ENCODE measurements at regions not wholly inside any gene's neighbourhood (a gene's known extent, or its start where the extent isn't known, plus 50 kb on each side); places are given as distances from the start of the nearest gene placed in this dataset.

DNA sequence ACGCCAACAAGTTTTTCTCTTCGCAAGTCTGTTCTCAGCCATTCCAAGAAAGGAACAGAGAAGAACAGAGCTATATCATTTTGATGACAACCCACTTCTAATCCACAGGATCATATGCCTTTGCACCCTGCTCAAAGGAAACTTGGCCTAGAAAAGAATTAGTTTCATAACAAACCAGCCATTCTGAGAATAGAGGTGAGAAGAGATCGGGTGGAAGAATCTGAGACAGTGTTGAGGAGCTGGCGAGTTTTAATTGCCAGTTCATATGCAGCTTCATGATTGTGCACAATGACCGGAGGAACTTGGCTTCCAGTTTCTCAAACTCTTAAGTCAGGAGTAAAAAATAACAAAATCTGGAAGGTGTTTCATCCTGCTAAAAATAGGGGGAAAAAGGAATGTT, 380.0 kb downstream of the NR2F1-AS1 start:
- Mint-ChIP-seq H3K27me3 (ENCODE audit: low read depth) (no peaks in the 10 kb centered on the region), H3K4me1 (ENCODE audit: low read depth) (no peaks in the 10 kb centered on the region), H3K36me3 (ENCODE audit: insufficient read depth) (no peaks in the 10 kb centered on the region), H3K9me3 (no peaks in the 10 kb centered on the region), H3K4me3 (no peak overlapping the region)
- no peak for ATAC-seq
- no peak for DNase-seq

DNA sequence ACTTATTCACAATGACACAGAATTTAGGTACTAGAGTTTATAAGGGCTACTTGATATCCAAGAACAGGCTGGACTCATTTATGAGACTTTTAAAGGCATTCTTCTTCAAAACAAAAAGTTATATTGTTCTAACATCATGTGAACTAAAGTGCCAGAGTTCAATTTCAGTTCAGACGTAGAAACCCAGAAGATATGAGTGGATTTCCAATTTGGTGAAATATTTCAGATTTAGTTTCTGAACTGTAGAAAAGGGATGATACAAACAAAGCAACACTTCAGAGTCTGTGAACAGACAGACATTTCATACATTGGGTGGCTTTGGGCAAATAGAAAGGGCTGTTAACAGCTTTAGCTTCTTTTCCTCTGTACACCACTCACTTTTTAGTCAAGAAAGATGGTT, 384.0 kb downstream of the NR2F1-AS1 start:
- no peak for ATAC-seq
- Mint-ChIP-seq H3K36me3 (ENCODE audit: insufficient read depth) (no peaks in the 10 kb centered on the region), H3K4me3 (no peak overlapping the region), H3K4me1 (ENCODE audit: low read depth) (no peaks in the 10 kb centered on the region), H3K9me3 (no peaks in the 10 kb centered on the region), H3K27me3 (ENCODE audit: low read depth) (no peaks in the 10 kb centered on the region)
- DNase-seq: no peak

- no peak for DNase-seq
- H3K4me1 Mint-ChIP-seq (ENCODE audit: low read depth): no peaks in the 10 kb centered on the region
- H3K4me3 Mint-ChIP-seq: no peak overlapping the region
- H3K36me3 Mint-ChIP-seq (ENCODE audit: insufficient read depth): no peaks in the 10 kb centered on the region
- H3K9me3 Mint-ChIP-seq: peaks cover 4% of the 10 kb centered on the region
- no peaks in the 10 kb centered on the region for H3K27me3 Mint-ChIP-seq (ENCODE audit: low read depth)
- no peak for ATAC-seq
These were observed 387.3 kb downstream of the NR2F1-AS1 start for GRCh38 chr5:93193431-93194347.

DNA sequence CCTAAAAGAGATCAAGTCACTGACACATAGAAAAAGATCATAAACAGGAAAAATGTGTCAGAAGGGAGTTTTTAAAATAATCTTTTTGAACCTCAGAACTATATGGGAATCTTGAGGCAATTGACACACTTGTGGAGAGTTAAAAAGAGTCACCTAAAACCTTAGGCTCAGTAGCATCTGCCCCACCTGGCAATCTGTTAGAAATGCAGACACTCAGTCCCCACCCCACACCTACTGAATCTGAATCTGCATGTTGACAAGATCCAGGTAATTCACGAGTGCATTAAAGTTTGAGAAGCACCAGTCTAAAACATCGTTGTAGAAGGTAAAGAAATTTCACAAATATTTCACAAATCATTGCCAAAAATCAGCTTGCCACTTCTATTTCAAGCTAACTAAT, 388.3 kb downstream of the NR2F1-AS1 start:
- no peaks in the 10 kb centered on the region for H3K27me3 Mint-ChIP-seq (ENCODE audit: low read depth)
- ATAC-seq (no peak), DNase-seq (no peak)

DNA sequence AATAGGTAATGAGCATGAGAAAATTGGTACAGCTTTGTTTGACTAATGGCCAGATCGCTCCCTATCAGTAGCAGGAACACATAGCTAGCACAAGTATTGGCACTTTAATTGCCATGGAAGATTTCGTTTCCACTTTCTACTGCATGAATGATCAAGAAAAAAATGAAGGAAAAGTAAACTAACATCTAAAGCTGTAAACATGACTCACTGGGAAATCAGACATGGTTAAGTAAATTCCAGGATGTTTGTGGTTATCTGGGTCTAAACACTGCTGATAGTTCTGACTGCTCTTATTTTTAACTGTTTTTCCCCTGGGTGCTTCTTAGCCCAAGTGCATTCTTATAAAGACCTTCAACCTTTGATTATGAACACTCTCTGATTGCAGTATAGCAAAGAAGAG, 388.9 kb downstream of the NR2F1-AS1 start:
- Mint-ChIP-seq H3K36me3 (ENCODE audit: insufficient read depth) (no peaks in the 10 kb centered on the region), H3K4me3 (no peak overlapping the region), H3K4me1 (ENCODE audit: low read depth) (no peaks in the 10 kb centered on the region), H3K9me3 (peaks cover 4% of the 10 kb centered on the region), H3K27me3 (ENCODE audit: low read depth) (no peaks in the 10 kb centered on the region)
- ATAC-seq (no peak), DNase-seq (no peak)

More for the DNA sequence above, 388.3 kb downstream of the NR2F1-AS1 start:
- no peaks in the 10 kb centered on the region for H3K4me1 Mint-ChIP-seq (ENCODE audit: low read depth)
- no peaks in the 10 kb centered on the region for H3K36me3 Mint-ChIP-seq (ENCODE audit: insufficient read depth)
- H3K9me3 Mint-ChIP-seq: peaks cover 4% of the 10 kb centered on the region
- H3K4me3 Mint-ChIP-seq: no peak overlapping the region

DNA sequence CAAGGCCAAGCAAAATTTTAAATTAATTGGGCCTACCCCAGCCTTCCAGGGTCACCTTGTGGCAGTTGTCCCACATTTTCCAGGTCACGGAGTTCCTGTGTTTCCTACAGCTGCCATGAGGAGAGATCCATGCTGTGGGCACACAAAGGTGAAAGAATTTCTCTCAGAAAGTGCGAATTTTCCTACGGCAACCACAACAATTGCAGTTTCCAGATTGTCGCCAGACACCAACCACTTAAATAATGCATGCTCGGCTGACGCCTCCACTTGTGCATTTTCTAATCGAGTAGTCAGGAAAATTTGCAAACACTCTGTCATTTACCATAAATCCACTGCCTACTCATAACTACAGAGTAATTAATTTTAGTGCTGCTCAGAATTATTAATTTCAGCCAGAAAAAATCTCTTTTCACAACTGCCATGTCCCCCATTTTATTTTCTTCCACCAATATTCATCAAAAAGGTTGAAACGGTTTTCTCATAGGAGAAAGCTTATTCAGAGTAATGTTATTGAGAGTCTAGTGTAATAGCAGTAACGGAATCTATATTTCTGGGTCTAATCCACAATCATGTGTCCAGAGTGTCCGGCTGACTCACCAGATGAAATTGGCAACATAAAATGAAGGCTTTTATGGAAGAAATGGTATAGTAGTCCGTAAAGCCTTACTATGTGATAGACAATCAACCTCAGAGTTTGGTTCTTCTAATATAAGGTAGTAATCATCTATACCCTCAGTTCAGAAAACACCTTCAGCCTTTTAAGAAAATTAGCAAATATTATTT, 389.8 kb downstream of the NR2F1-AS1 start:
- H3K4me1 Mint-ChIP-seq (ENCODE audit: low read depth): no peaks in the 10 kb centered on the region
- H3K4me3 Mint-ChIP-seq: no peak overlapping the region
- no peaks in the 10 kb centered on the region for H3K36me3 Mint-ChIP-seq (ENCODE audit: insufficient read depth)
- no peaks in the 10 kb centered on the region for H3K27me3 Mint-ChIP-seq (ENCODE audit: low read depth)
- DNase-seq (no peak), ATAC-seq (no peak)
- peaks cover 4% of the 10 kb centered on the region for H3K9me3 Mint-ChIP-seq

- no peaks in the 10 kb centered on the region for H3K27me3 Mint-ChIP-seq (ENCODE audit: low read depth)
- no peak overlapping the region for H3K4me3 Mint-ChIP-seq
- ATAC-seq: no peak
- H3K9me3 Mint-ChIP-seq: peaks cover 4% of the 10 kb centered on the region
- H3K36me3 Mint-ChIP-seq (ENCODE audit: insufficient read depth): no peaks in the 10 kb centered on the region
- DNase-seq: no peak
- H3K4me1 Mint-ChIP-seq (ENCODE audit: low read depth): no peaks in the 10 kb centered on the region
These were observed 391.3 kb downstream of the NR2F1-AS1 start for GRCh38 chr5:93189707-93190120.

GRCh38 chr5:93188876-93189485, 392.0 kb downstream of the NR2F1-AS1 start:
- Mint-ChIP-seq H3K4me1 (ENCODE audit: low read depth) (no peaks in the 10 kb centered on the region), H3K9me3 (peaks cover 4% of the 10 kb centered on the region), H3K4me3 (no peak overlapping the region), H3K27me3 (ENCODE audit: low read depth) (no peaks in the 10 kb centered on the region), H3K36me3 (ENCODE audit: insufficient read depth) (no peaks in the 10 kb centered on the region)
- no peak for ATAC-seq
- no peak for DNase-seq

GRCh38 chr5:93186076-93186682, 394.8 kb downstream of the NR2F1-AS1 start:
- H3K9me3 Mint-ChIP-seq: peaks cover 4% of the 10 kb centered on the region
- DNase-seq: no peak
- no peaks in the 10 kb centered on the region for H3K27me3 Mint-ChIP-seq (ENCODE audit: low read depth)
- no peaks in the 10 kb centered on the region for H3K36me3 Mint-ChIP-seq (ENCODE audit: insufficient read depth)
- ATAC-seq: no peak
- no peaks in the 10 kb centered on the region for H3K4me1 Mint-ChIP-seq (ENCODE audit: low read depth)
- H3K4me3 Mint-ChIP-seq: no peak overlapping the region

DNA sequence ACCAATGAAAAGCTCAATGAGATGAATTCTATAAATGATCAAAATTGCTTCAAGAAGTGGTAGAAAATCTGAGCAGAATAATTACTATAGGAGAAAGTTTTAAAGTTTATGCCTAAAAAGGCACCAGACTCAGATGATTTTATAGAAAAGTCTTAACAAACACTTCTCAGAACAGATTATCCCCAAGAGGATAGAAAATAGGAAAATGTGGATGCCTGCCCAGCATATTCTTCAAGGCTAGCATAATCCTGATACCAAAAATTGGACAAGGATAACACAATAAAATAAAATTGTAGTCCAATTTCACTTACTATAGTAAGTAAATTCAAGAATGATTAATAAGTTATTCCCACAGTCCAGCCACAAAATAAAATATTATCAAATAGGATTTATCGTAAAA, 397.0 kb downstream of the NR2F1-AS1 start:
- no peaks in the 10 kb centered on the region for H3K27me3 Mint-ChIP-seq (ENCODE audit: low read depth)
- H3K4me1 Mint-ChIP-seq (ENCODE audit: low read depth): no peaks in the 10 kb centered on the region
- H3K4me3 Mint-ChIP-seq: no peak overlapping the region
- peaks cover 4% of the 10 kb centered on the region for H3K9me3 Mint-ChIP-seq
- no peaks in the 10 kb centered on the region for H3K36me3 Mint-ChIP-seq (ENCODE audit: insufficient read depth)
- ATAC-seq: no peak
- no peak for DNase-seq

- H3K9me3 Mint-ChIP-seq: no peaks in the 10 kb centered on the region
- no peak overlapping the region for H3K4me3 Mint-ChIP-seq
- no peaks in the 10 kb centered on the region for H3K4me1 Mint-ChIP-seq (ENCODE audit: low read depth)
- ATAC-seq (no peak), DNase-seq (no peak)
- no peaks in the 10 kb centered on the region for H3K27me3 Mint-ChIP-seq (ENCODE audit: low read depth)
- H3K36me3 Mint-ChIP-seq (ENCODE audit: insufficient read depth): no peaks in the 10 kb centered on the region
These were observed 401.6 kb downstream of the NR2F1-AS1 start for GRCh38 chr5:93179466-93179865.

- no peaks in the 10 kb centered on the region for H3K27me3 Mint-ChIP-seq (ENCODE audit: low read depth)
- DNase-seq: no peak
These were observed 406.1 kb downstream of the NR2F1-AS1 start for GRCh38 chr5:93174930-93175329.

DNA sequence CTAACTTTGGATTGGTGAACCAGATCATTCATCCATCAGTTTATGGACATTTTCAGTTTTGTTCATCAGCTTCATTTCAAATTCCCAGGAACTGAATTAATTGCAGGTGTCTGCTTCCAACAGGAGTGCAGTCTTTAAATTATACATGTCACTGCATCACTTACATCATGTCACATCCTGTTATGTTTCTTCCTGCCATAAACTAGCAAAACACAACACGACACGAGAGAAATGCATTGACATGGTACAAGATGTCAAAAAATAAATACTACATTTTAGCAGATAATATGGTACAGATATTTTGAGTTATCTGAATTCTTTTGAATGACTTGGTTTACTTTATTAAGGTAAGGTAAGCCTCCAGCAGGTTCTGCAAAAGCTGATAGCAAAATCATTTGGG, 415.5 kb downstream of the NR2F1-AS1 start:
- Mint-ChIP-seq H3K36me3 (ENCODE audit: insufficient read depth) (no peaks in the 10 kb centered on the region), H3K9me3 (no peaks in the 10 kb centered on the region), H3K4me1 (ENCODE audit: low read depth) (no peaks in the 10 kb centered on the region), H3K27me3 (ENCODE audit: low read depth) (no peaks in the 10 kb centered on the region), H3K4me3 (no peak overlapping the region)
- ATAC-seq: no peak
- DNase-seq: no peak

More at GRCh38 chr5:93174930-93175329, 406.1 kb downstream of the NR2F1-AS1 start:
- H3K4me1 Mint-ChIP-seq (ENCODE audit: low read depth): no peaks in the 10 kb centered on the region
- no peaks in the 10 kb centered on the region for H3K36me3 Mint-ChIP-seq (ENCODE audit: insufficient read depth)
- peaks cover 3% of the 10 kb centered on the region for H3K9me3 Mint-ChIP-seq
- no peak overlapping the region for H3K4me3 Mint-ChIP-seq
- ATAC-seq: no peak

- Mint-ChIP-seq H3K9me3 (no peaks in the 10 kb centered on the region), H3K4me1 (ENCODE audit: low read depth) (no peaks in the 10 kb centered on the region), H3K4me3 (no peak overlapping the region), H3K27me3 (ENCODE audit: low read depth) (no peaks in the 10 kb centered on the region), H3K36me3 (ENCODE audit: insufficient read depth) (no peaks in the 10 kb centered on the region)
- ATAC-seq (no peak), DNase-seq (no peak)
These were observed 416.3 kb downstream of the NR2F1-AS1 start for GRCh38 chr5:93164690-93165089.

Measured in activated T-cell treated with anti-CD3 and anti-CD28 coated beads, Interleukin-2, amount 50 U/mL, for 4 hours (primary cell).